GM12891 (cell line): ENCODE measurements at regions not wholly inside any gene's neighbourhood (a gene's known extent, or its start where the extent isn't known, plus 50 kb on each side); places are given as distances from the start of the nearest gene placed in this dataset.

Source experiments
- PAX5 ChIP-seq: IDR thresholded peaks from 2 replicates; pipeline ENCODE4 v1.6.1; 2011; ENCODE audit warnings: low read length, moderate library complexity, mild to moderate bottlenecking; ENCODE audit not compliant: insufficient read depth, severe bottlenecking
- POLR2A ChIP-seq: IDR thresholded peaks from 2 replicates; pipeline ENCODE4 v1.6.1; 2011; ENCODE audit warnings: low read depth, low read length, control low read depth
- POLR2AphosphoS5 ChIP-seq: IDR thresholded peaks from 2 replicates; pipeline ENCODE4 v1.6.1; 2011; ENCODE audit warnings: low read depth, low read length, control low read depth
- POU2F2 ChIP-seq: IDR thresholded peaks from 2 replicates; pipeline ENCODE4 v1.6.1; 2011; ENCODE audit warnings: low read depth, mild to moderate bottlenecking, control low read depth, low read length, moderate library complexity
- SPI1 ChIP-seq: IDR thresholded peaks from 2 replicates; pipeline ENCODE4 v1.6.1; 2011; ENCODE audit warnings: low read depth, low read length, control low read depth
- TAF1 ChIP-seq: IDR thresholded peaks from 2 replicates; pipeline ENCODE4 v1.6.1; 2011; ENCODE audit warnings: low read depth, low read length, control low read depth

GRCh38 chr2:236459393-236459792 lies 110.2 kb upstream of the ACKR3 start:
- no peak for TF ChIP-seq POLR2A
- no peak for TF ChIP-seq TAF1
- no peak for TF ChIP-seq POLR2AphosphoS5
- TF ChIP-seq POU2F2 = no peak
- TF ChIP-seq SPI1 = no peak
- no peak for TF ChIP-seq PAX5
